ENCODE measurements at regions not wholly inside any gene's neighbourhood (a gene's known extent, or its start where the extent isn't known, plus 50 kb on each side); places are given as distances from the start of the nearest gene placed in this dataset.

DNA sequence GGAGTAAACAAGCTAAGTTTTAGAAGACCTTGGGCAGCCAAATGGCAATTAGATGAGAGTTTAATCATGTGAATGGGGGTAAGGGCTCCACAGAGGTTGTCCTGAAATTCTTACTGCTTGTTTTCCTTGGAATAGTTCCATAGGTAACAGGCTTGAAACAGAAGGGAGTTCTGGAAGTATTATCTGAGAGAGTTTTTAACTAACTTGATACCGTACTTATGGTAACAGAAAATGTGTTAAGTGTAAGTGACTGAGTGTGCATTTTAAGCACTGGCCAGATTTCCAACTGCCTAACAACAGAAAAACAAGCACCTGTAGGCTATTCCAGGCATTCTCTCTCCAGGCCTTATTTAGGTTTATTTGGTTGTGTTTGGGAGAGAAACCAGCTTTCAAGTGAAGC, 414.6 kb upstream of the PDE3A start:
- TF ChIP-seq EZH2 (optimal IDR thresholded peaks at IDR 0.05; ENCODE audit: low read depth, low read length) (no peak), EZH2phosphoT487 (IDR thresholded peaks at IDR 0.05; ENCODE audit: low read length) (no peak)
- TF ChIP-seq, protein P1, sequence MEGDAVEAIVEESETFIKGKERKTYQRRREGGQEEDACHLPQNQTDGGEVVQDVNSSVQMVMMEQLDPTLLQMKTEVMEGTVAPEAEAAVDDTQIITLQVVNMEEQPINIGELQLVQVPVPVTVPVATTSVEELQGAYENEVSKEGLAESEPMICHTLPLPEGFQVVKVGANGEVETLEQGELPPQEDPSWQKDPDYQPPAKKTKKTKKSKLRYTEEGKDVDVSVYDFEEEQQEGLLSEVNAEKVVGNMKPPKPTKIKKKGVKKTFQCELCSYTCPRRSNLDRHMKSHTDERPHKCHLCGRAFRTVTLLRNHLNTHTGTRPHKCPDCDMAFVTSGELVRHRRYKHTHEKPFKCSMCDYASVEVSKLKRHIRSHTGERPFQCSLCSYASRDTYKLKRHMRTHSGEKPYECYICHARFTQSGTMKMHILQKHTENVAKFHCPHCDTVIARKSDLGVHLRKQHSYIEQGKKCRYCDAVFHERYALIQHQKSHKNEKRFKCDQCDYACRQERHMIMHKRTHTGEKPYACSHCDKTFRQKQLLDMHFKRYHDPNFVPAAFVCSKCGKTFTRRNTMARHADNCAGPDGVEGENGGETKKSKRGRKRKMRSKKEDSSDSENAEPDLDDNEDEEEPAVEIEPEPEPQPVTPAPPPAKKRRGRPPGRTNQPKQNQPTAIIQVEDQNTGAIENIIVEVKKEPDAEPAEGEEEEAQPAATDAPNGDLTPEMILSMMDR (IDR thresholded peaks at IDR 0.05; ENCODE audit: low read length), result no peak

DNA sequence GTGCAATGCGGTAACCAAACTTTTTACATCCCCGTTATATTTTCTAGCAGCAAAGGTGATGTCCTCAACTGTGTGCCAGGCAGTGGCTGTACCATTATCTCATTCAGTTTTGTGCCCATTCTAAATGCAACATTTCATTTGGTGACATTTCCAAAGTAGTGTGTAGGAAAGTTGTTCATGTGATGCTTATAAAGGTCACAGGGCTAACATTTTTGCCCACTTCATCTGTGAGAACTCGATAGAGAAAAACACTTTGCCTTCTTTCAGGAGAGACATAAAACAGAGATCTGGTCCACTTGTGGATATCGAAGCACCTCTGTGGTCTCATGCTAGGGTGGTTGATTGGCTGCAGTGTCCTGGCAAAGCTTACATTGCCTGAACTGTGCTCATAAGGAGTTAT, 414.2 kb upstream of the PDE3A start:
- no peak overlapping the region for H3K9ac ChIP-seq (ENCODE audit: low read length)
- no peak overlapping the region for H2AFZ ChIP-seq (ENCODE audit: low read length)
- no peaks in the 10 kb centered on the region for H3K36me3 ChIP-seq (replicated peaks; ENCODE audit: insufficient read depth, low read length)
- H3K79me2 ChIP-seq (ENCODE audit: low read length), result no peaks in the 10 kb centered on the region
- DNase-seq, result no peak
- no peaks in the 10 kb centered on the region for H3F3A ChIP-seq (ENCODE audit: insufficient read depth, low read length)
- no peaks in the 10 kb centered on the region for H3K27me3 ChIP-seq (replicated peaks; ENCODE audit: insufficient read depth, low read length)
- no peaks in the 10 kb centered on the region for H3K4me1 ChIP-seq (ENCODE audit: low read length)
- no peak overlapping the region for H3K27ac ChIP-seq (ENCODE audit: low read length)
- no peak overlapping the region for H3K4me3 ChIP-seq (ENCODE audit: low read length)
- H3K9me3 ChIP-seq (replicated peaks; ENCODE audit: insufficient read depth, low read length), result no peaks in the 10 kb centered on the region
- H4K20me1 ChIP-seq (ENCODE audit: insufficient read depth, low read length), result no peaks in the 10 kb centered on the region
- no peak overlapping the region for H3K4me2 ChIP-seq (ENCODE audit: low read depth, low read length)
- no peaks in the 10 kb centered on the region for H3K9me2 ChIP-seq (replicated peaks; ENCODE audit: insufficient read depth, low read length)
- TF ChIP-seq EZH2phosphoT487 (IDR thresholded peaks at IDR 0.05; ENCODE audit: low read length) (no peak), EZH2 (optimal IDR thresholded peaks at IDR 0.05; ENCODE audit: low read depth, low read length) (no peak)
- TF ChIP-seq, protein P1 (IDR thresholded peaks at IDR 0.05; ENCODE audit: low read length), result no peak

More for the DNA sequence above, 414.6 kb upstream of the PDE3A start:
- Histone ChIP-seq H3K9me2 (replicated peaks; ENCODE audit: insufficient read depth, low read length) (no peaks in the 10 kb centered on the region), H2AFZ (ENCODE audit: low read length) (no peak overlapping the region), H3K36me3 (replicated peaks; ENCODE audit: insufficient read depth, low read length) (no peaks in the 10 kb centered on the region), H3K4me2 (ENCODE audit: low read depth, low read length) (no peak overlapping the region), H3K4me3 (ENCODE audit: low read length) (no peak overlapping the region), H3K4me1 (ENCODE audit: low read length) (no peaks in the 10 kb centered on the region), H3F3A (ENCODE audit: insufficient read depth, low read length) (no peaks in the 10 kb centered on the region), H3K9me3 (replicated peaks; ENCODE audit: insufficient read depth, low read length) (no peaks in the 10 kb centered on the region), H3K9ac (ENCODE audit: low read length) (no peak overlapping the region), H3K79me2 (ENCODE audit: low read length) (no peaks in the 10 kb centered on the region), H3K27me3 (replicated peaks; ENCODE audit: insufficient read depth, low read length) (no peaks in the 10 kb centered on the region), H4K20me1 (ENCODE audit: insufficient read depth, low read length) (no peaks in the 10 kb centered on the region), H3K27ac (ENCODE audit: low read length) (no peak overlapping the region)
- DNase-seq, result no peak

DNA sequence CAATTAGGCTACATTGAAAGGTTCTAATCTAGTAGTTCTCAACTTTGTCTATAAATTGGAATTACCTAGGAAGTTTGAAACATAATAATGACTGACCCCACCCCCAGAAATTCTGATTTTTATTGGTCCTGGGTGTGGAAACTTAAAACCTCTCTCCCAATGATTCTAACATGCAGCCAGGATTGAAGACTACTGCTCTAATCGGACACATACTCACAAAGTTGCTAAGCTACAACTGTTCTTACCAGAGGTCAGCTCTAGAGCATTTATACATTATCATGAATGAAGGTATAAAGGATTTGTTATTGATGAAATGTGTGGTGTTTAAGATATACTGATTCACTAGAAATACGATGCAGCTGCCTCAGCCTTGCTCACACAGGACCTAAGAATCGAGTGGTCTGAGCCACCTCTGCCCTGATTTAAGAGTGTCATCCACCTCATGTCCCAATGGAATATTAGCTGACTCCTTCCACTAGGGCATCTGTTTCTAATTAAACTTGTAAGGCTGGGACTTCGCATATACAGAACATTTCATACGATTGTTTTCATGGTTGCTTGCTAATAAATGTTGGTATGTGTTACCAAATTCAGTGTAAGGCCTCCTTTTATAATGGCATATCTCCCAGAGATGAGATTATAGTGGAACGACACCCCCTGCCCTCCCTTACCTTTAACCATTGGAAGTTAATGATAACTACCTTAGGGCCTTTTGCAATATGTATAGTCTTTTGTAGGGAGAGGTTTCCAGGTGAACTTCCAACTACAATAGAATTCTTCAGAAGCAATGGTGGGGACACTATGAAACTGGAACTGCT, 410.8 kb upstream of the PDE3A start:
- no peaks in the 10 kb centered on the region for H3K79me2 ChIP-seq (ENCODE audit: low read length)
- no peaks in the 10 kb centered on the region for H4K20me1 ChIP-seq (ENCODE audit: insufficient read depth, low read length)
- TF ChIP-seq, protein P1 (IDR thresholded peaks at IDR 0.05; ENCODE audit: low read length), result no peak
- TF ChIP-seq EZH2 (optimal IDR thresholded peaks at IDR 0.05; ENCODE audit: low read depth, low read length), result no peak
- TF ChIP-seq EZH2phosphoT487 (IDR thresholded peaks at IDR 0.05; ENCODE audit: low read length), result no peak
- no peak overlapping the region for H3K4me2 ChIP-seq (ENCODE audit: low read depth, low read length)
- H3K9me2 ChIP-seq (replicated peaks; ENCODE audit: insufficient read depth, low read length), result no peaks in the 10 kb centered on the region
- no peaks in the 10 kb centered on the region for H3F3A ChIP-seq (ENCODE audit: insufficient read depth, low read length)
- H2AFZ ChIP-seq (ENCODE audit: low read length), result no peak overlapping the region
- DNase-seq, result no peak
- H3K9ac ChIP-seq (ENCODE audit: low read length), result no peak overlapping the region
- no peaks in the 10 kb centered on the region for H3K9me3 ChIP-seq (replicated peaks; ENCODE audit: insufficient read depth, low read length)
- no peaks in the 10 kb centered on the region for H3K4me1 ChIP-seq (ENCODE audit: low read length)
- H3K4me3 ChIP-seq (ENCODE audit: low read length), result no peak overlapping the region
- H3K27ac ChIP-seq (ENCODE audit: low read length), result no peak overlapping the region
- H3K36me3 ChIP-seq (replicated peaks; ENCODE audit: insufficient read depth, low read length), result no peaks in the 10 kb centered on the region
- 0 out of 2 replicates have a peak, but pooled peaks cover 4% of the 10 kb centered on the region for H3K27me3 ChIP-seq (replicated peaks; ENCODE audit: insufficient read depth, low read length)
